HG02610 (cell line): ENCODE measurements at regions not wholly inside any gene's neighbourhood (a gene's known extent, or its start where the extent isn't known, plus 50 kb on each side); places are given as distances from the start of the nearest gene placed in this dataset.

Source experiments
- ATAC-seq: cut with Tn5 transposase; IDR thresholded peaks from one replicate; pipeline ENCODE4 v1.9.1; 2021; ENCODE audit warnings: mild to moderate bottlenecking, moderate library complexity; ENCODE audit not compliant: unreplicated experiment

GRCh38 chr10:129161150-129161549 lies 305.9 kb upstream of the MGMT start:
- ATAC-seq: no peak

DNA sequence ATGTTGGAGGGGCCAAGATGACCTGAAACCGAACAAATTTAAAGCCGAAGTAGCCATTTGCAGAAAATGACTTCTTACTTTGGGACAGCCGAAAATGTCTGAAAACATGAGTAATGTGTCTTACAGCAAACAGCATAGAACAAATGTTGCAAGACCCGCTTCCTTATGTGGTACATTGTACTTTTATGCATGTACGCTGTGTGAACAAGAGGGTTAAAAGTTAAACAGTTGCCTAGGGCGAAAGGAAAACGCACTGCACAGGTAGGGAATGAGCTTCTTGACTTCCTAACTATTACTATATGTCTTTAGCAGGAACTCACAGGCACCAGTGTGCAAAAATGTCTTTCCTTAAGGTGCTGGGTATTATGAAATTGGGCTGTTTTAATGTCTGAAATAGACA lies 303.5 kb upstream of the MGMT start:
- ATAC-seq: no peak

GRCh38 chr10:129165076-129165720 lies 301.8 kb upstream of the MGMT start:
- ATAC-seq: no peak

DNA sequence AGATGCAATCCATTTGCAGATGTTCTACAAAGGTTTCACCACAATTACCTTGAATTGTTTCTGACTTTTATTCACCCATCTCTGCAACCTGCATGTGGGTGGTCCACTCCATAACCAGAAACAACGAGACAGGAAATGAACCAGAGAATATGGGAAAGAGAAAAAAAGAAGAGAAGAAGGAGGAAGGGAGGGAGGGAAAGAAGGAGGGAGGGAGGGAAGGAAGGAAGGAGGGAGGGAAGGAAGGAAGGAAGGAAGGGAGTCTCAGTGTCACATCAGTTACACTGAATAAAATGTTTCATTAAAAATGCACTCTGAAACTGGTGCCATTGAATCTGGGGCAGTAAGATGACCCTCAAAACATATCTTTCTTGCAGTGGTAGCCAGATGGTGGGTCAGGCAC lies 301.3 kb upstream of the MGMT start:
- no peak for ATAC-seq

GRCh38 chr10:129168660-129169059 lies 298.4 kb upstream of the MGMT start:
- ATAC-seq: no peak

DNA sequence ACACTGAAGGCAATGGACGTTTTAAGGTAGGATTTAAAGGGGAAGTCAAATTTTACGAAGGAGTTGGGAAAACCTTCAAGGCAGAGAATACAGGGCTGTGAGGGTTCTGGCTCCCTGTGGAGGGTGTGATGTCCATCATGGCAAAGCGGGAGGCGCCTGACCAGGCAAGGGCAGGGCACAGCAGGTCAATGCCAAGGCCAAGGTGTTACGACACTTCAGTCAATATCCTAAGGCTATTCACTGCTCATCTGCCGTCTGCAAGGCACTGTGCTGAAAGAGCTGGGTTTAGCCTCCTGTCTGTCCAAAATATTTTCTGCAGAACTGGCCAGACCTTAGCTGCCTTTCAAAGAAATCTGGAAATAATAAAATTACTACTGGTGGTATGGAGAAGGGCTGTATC lies 297.9 kb upstream of the MGMT start:
- no peak for ATAC-seq

GRCh38 chr10:129170812-129171211 lies 296.2 kb upstream of the MGMT start:
- ATAC-seq: no peak

DNA sequence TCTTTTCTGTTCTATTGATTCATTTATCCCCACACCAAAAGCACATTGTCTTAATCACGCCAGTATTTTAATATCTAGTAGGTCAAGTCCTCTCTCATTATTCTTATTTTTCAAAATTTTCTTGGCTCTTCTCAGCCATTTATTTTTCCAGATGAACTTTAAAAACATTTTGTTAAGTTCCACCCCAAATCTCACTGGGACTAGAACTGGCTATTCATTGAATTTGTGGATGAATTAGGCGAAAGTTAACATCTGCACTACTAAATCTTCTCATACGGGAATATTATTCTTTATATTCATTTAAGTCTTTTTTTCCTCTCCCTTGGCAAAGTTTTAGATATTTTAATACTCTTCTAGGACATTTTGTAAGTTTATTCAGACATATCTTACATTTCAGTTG lies 295.2 kb upstream of the MGMT start:
- ATAC-seq: no peak

- no peak for ATAC-seq
Measured at GRCh38 chr10:129174232-129175014, 292.6 kb upstream of the MGMT start.

DNA sequence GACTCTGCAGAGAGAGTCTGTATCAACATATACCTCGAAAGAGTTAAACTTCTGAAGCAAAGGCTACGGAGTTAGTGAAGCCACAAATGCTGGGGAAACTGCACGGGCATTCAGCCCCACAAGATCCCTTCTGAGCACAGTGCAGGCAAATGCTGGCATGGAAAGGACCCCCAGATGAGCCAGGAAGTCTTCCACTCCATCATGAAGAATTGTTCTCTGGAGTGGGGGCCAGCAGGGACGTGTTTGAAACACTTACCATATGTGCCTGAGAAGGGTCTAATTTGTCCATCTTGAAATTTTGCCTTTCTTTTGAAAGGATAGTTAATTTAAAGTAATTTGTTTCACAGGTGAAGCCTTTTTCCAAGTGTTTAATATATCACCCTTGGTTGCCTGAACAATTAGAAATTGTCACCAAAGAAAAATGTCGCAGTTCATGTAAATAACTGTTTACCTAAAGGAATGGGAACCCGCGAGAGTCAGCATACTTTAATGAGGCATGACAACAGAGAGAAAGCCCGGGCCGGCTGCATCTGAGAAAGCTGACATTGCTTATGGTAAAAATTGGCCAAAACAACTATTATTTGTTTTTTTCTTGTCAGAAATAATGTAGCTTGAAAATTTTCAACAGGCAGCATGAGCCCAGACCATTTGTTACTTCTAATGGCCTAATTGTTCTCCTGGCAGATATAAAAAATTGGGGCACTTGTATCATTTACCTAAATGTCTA lies 287.6 kb upstream of the MGMT start:
- ATAC-seq: no peak

DNA sequence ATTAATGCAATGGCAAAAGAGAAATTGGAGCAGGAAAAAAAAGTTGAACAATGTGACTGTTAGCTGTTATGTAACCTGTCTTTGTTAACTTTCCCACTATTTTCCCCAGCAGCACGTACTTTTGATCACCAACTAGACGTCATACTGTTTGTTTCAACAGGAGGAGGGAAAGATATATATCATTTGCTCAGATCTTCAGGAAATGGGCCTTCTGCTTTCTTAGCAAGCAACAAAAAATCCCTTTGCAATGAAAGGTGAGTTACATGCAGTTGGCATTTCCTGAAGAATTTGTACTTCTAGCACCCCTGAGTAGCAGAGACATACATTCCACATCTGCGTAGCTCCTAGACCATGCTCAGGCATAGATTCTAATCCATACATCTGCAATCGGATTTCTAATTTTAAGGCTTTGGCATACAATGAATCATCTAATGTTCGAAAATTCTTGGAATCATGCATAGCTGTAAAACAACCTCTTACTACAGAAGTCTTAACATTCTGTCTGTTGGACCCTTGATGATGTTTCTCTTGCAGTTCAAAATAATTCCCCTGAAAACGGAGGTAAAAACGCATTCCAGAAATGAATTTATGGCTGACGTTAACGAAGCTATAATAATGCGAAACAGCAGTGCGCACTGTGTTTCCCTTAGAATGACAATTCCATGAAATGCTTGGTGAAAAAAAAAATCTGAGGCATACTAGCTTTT lies 286.9 kb upstream of the MGMT start:
- ATAC-seq: no peak

DNA sequence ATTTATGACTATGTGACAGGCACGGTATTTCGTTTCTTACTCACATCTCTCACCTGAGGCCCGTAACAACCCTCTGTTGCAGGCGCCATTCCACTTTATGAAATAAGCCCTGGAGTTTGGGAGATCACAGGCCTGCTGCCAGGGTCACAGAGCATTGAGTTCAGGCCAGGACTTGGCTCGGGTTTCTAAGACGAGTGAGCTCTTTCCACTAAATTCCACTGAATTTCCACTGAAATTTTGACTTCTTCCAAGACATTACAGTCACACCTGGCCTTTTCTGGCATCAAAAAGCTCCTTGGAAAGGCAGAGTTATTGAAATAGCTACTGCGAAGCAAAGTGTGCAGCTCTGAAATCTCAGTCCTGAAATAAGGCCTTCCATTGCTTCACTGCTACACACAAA lies 282.8 kb upstream of the MGMT start:
- ATAC-seq: no peak

DNA sequence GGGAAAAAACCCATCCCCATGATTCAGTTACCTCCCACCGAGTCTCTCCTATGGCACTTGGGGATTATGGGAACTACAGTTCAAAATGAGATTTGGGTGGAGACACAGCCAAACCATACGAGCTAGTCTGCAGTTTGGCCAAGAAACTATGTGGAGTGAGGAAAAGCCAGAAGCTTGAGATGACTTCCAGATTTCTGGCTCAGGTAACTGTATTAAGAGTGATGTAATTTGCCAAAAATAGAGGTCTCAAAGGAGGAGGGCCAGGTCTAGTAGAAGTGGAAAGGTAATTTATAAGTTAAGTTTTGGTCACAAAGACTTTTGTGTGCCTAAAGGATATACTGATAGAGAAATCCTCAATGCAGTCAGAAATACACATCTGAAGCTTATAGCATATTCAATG lies 279.7 kb upstream of the MGMT start:
- no peak for ATAC-seq

GRCh38 chr10:129191797-129192196 lies 275.2 kb upstream of the MGMT start:
- no peak for ATAC-seq

DNA sequence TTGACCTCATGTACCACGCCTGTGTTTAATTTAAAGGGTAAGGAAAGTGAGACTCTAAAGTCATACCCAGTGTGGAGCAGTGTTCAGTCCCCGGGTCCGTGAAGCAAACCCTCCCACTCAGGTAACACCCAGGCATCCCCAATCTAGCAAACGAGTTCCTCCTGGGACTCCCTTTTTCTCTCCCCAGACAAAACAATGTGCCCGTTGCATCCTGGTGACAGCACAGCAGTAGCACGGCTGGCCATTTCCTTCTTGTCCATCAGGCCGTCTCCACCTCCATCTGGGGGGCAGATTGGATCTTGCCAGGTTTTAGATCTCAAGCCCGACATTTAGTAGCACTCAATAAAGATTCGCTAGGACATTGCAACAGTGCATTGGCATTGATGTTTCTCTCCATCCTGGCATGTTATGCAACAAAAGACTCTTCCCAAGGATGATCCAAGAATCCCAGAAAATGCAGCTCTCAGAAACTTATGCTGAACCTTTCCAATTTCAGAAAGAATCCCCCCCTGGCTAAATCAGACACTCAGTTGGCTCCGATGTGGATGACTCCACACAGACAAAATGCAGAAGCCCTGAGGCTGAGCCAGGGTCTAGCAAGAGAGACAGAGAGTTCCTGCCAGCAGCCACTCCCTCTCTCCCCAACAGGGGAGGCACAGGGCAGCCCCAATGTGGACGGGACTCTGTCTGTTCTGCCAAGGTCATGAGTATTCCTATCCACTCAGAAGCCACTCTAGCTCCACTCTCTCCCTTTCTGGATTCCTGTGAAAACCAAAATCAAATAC lies 274.5 kb upstream of the MGMT start:
- no peak for ATAC-seq

GRCh38 chr10:129193148-129193547 lies 273.9 kb upstream of the MGMT start:
- ATAC-seq: no peak

DNA sequence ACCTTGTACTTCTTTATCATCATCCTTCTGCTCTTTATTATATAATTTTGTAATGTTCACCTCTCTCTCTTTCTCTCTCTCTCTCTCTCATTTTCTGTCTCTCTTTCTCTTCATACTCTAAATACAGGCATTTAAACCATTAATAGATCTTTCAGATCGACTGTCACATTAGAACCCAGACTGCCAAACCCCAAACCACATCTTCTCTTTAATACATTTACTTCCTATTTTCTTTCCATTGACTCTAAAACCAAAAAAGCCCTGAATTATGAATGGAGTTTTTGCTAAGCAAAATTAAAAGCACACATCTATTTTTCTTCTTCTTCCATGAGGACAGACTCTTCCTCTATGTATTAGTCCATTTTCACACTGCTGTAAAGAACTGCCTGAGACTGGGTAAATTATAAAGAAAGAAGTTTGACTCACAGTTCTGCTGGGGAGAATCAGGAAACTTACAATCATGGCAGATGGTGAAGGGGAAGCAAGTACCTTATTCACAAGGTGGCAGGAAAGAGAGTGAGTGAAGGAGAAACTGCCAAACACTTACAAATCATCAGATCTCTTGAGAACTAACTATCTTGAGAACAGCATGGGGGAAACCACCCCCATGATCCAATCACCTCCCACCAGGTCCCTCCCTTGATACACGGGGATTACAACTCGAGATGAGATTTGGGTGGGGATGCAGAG lies 272.7 kb upstream of the MGMT start:
- no peak for ATAC-seq

GRCh38 chr10:129199826-129200225 lies 267.2 kb upstream of the MGMT start:
- no peak for ATAC-seq

DNA sequence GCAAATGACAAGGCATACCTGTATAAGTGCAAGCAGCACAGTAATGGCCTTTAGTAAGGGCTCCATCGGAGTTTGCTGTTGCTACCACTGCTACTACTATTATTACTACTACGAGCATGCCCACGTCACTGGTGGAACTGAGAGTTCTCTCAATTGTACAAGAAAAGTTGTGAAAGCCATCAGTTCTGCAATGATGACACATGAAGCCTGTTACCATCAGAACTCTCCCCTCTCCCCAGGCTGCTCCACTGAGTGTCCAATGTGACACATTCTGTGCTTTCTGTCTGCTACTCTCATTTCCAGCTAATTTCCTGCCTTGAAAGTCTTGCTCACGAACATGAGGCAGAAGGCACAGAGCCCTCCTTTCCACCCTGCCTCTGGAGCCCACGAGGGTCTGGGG lies 263.2 kb upstream of the MGMT start:
- ATAC-seq: no peak

GRCh38 chr10:129207297-129207696 lies 259.7 kb upstream of the MGMT start:
- no peak for ATAC-seq
